ENCODE measurements at regions not wholly inside any gene's neighbourhood (a gene's known extent, or its start where the extent isn't known, plus 50 kb on each side); places are given as distances from the start of the nearest gene placed in this dataset.

DNA sequence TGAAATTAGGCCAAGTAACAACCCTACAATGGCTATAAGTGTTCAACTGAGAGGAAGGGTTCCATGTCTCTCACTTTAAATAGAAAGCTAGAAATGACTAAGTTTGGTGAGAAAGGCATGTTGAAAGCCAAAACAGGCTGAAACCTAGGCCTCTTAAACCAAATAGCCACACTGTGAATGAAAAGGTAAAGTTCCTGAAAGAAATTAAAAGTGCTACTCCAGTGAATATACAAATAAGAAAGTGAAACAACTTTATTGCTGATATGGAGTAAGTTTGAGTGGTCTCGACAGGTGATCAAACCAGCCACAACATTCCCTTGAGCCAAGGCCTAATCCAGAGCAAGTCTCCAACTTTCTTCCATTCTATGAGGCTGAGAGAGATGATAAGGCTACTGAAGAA lies 209.6 kb downstream of the KLF12 start:
- peaks cover 3% of the 10 kb centered on the region; the same call in 1 of the 2 replicates for H3K36me3 ChIP-seq (ENCODE audit: insufficient read depth, low read length)
- no peak overlapping the region for H3K9ac ChIP-seq (ENCODE audit: low read length)
- H3K27me3 ChIP-seq (ENCODE audit: low read length), result no peaks in the 10 kb centered on the region
- H2AFZ ChIP-seq (ENCODE audit: low read length), result no peak overlapping the region
- no peak overlapping the region for H3K4me3 ChIP-seq (ENCODE audit: low read length)
- H3K4me1 ChIP-seq (ENCODE audit: low read length), result peaks cover 53% of the 10 kb centered on the region
- H3K79me2 ChIP-seq (ENCODE audit: low read length), result peaks cover 61% of the 10 kb centered on the region
- no peaks in the 10 kb centered on the region for H4K20me1 ChIP-seq (ENCODE audit: insufficient read depth, low read depth, low read length)
- no peaks in the 10 kb centered on the region for H3K9me3 ChIP-seq (ENCODE audit: low read length)
- H3K27ac ChIP-seq (ENCODE audit: low read length), result peak overlapping the region; percentile 7; the same call in 1 of the 2 replicates
- no peaks in the 10 kb centered on the region for H3K9me2 ChIP-seq (replicated peaks; ENCODE audit: insufficient read depth, low read length)
- DNase-seq, result no peak
- no peak overlapping the region for H3K4me2 ChIP-seq (ENCODE audit: low read depth, low read length, poor library complexity, severe bottlenecking)

DNA sequence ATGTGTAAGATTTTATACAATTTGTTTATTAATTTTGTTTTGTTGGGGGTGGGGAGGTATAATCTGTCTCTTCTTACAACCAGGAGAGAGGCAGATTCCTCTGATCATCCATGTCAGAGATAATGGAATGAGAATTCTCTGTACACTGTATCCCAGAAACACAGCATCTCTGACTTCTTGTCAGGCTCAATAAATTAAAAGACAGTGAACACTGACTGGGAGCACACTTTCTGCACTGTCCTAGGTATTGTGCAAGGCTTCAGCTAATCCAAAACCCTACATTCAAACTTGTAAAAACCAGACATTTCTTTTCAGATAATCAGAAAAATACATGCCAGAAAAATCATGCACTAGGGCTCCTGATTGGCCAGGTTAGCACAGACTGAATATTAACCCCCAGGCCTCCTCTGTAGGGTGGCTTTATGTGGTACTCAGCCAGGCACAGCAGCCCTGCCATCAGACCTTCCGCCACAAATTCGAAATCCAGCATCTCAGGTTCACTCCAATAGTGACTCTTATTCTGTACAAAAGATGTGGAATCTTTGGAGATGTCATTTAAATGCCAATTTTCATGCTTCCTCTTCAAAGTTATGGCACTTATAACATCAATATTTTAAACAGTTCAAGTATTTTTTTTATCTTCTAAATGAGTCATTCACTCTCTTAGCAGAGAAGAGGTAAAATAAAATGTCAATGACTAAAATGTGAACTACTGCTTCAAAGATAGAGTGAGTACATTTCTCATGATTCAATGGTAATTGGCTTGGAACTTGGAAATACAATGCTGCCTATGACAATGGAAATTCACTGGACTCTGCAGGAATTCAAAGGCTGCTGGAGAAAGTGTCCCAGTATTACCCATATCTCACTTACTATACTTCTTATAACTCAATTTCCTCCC lies 211.5 kb downstream of the KLF12 start:
- H3K4me3 ChIP-seq (ENCODE audit: low read length), result no peak overlapping the region
- peaks cover 62% of the 10 kb centered on the region for H3K79me2 ChIP-seq (ENCODE audit: low read length)
- no peaks in the 10 kb centered on the region for H4K20me1 ChIP-seq (ENCODE audit: insufficient read depth, low read depth, low read length)
- H3K36me3 ChIP-seq (ENCODE audit: insufficient read depth, low read length), result no peaks in the 10 kb centered on the region
- peak overlapping the region; percentile 37; the same call in 1 of the 2 replicates for H3K27ac ChIP-seq (ENCODE audit: low read length)
- no peaks in the 10 kb centered on the region for H3K9me2 ChIP-seq (replicated peaks; ENCODE audit: insufficient read depth, low read length)
- no peak overlapping the region for H3K4me2 ChIP-seq (ENCODE audit: low read depth, low read length, poor library complexity, severe bottlenecking)
- H3K9me3 ChIP-seq (ENCODE audit: low read length), result no peaks in the 10 kb centered on the region
- no peak for DNase-seq
- H2AFZ ChIP-seq (ENCODE audit: low read length), result no peak overlapping the region
- no peak overlapping the region for H3K9ac ChIP-seq (ENCODE audit: low read length)
- H3K4me1 ChIP-seq (ENCODE audit: low read length), result peaks cover 68% of the 10 kb centered on the region
- no peaks in the 10 kb centered on the region for H3K27me3 ChIP-seq (ENCODE audit: low read length)

DNA sequence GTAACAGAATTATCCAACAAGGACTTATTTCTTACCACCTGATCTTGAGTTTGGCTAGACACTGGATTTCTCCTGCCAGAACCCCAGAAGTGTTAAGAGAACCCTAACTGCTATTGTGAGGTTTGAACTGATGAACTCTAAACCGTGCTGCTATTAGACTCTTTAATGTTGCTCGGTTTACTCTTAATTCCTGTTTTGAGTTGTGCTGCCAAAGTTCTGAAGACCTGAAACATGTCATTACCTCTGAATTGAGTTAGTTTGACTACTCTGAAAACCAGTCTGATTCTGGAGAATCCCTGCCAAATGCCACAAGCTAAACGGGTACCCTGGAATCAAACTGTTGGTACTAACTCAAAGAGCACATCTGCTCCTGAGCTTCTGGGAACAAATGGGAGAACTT lies 215.5 kb downstream of the KLF12 start:
- Histone ChIP-seq H3K27ac (ENCODE audit: low read length) (peak overlapping the region; percentile 38; the same call in 1 of the 2 replicates), H2AFZ (ENCODE audit: low read length) (no peak overlapping the region), H3K36me3 (ENCODE audit: insufficient read depth, low read length) (no peaks in the 10 kb centered on the region), H3K9me3 (ENCODE audit: low read length) (no peaks in the 10 kb centered on the region), H3K79me2 (ENCODE audit: low read length) (peaks cover 80% of the 10 kb centered on the region), H3K9ac (ENCODE audit: low read length) (no peak overlapping the region), H3K4me3 (ENCODE audit: low read length) (no peak overlapping the region), H3K4me2 (ENCODE audit: low read depth, low read length, poor library complexity, severe bottlenecking) (no peak overlapping the region), H3K27me3 (ENCODE audit: low read length) (no peaks in the 10 kb centered on the region), H3K9me2 (replicated peaks; ENCODE audit: insufficient read depth, low read length) (no peaks in the 10 kb centered on the region), H4K20me1 (ENCODE audit: insufficient read depth, low read depth, low read length) (no peaks in the 10 kb centered on the region), H3K4me1 (ENCODE audit: low read length) (peaks cover 74% of the 10 kb centered on the region)
- no peak for DNase-seq

DNA sequence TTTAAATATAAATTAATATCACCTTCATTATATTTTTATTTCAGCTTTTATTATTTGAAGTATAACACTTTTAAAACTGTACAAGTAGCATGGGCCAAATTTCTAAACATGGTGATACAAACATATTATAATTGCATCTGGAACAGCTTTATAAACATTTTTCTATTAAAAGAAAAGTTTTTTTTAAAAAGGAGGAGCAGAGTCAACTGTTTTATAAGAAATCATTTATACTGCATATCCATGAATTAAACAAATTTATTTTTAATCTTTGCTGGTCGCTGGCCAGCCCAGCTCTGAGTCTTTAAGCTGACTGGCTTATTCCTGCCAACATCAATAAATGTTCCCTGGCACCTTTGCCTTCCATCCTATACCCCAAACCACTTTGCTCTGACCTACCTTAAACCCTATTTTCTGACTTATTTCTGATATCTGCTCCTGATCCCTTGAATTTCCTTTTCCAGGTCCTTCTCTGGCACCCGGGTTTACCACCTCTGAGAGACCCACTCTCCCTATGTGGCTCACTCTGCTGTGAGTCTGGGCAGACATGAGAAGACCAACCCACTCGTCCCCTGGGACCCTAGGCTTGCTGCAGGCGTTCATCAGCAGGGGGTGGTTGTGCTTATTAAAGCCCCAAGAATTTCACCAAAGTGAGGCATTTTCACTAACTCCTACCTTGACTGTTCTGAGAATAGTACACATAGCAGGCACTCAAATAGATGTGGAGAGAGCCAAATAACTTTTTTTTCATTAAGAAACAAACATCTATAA lies 220.3 kb downstream of the KLF12 start:
- Histone ChIP-seq H3K9ac (ENCODE audit: low read length) (peak overlapping the region; percentile 61), H4K20me1 (ENCODE audit: insufficient read depth, low read depth, low read length) (no peaks in the 10 kb centered on the region), H3K4me2 (ENCODE audit: low read depth, low read length, poor library complexity, severe bottlenecking) (peak overlapping the region; percentile 61), H3K4me1 (ENCODE audit: low read length) (peaks cover 75% of the 10 kb centered on the region), H3K36me3 (ENCODE audit: insufficient read depth, low read length) (no peaks in the 10 kb centered on the region), H3K27ac (ENCODE audit: low read length) (peak overlapping the region; percentile 84), H3K27me3 (ENCODE audit: low read length) (no peaks in the 10 kb centered on the region), H2AFZ (ENCODE audit: low read length) (no peak overlapping the region), H3K9me2 (replicated peaks; ENCODE audit: insufficient read depth, low read length) (no peaks in the 10 kb centered on the region), H3K4me3 (ENCODE audit: low read length) (peak overlapping the region; percentile 25), H3K9me3 (ENCODE audit: low read length) (no peaks in the 10 kb centered on the region), H3K79me2 (ENCODE audit: low read length) (peaks cover 85% of the 10 kb centered on the region)
- DNase-seq, result peak; percentile 90

DNA sequence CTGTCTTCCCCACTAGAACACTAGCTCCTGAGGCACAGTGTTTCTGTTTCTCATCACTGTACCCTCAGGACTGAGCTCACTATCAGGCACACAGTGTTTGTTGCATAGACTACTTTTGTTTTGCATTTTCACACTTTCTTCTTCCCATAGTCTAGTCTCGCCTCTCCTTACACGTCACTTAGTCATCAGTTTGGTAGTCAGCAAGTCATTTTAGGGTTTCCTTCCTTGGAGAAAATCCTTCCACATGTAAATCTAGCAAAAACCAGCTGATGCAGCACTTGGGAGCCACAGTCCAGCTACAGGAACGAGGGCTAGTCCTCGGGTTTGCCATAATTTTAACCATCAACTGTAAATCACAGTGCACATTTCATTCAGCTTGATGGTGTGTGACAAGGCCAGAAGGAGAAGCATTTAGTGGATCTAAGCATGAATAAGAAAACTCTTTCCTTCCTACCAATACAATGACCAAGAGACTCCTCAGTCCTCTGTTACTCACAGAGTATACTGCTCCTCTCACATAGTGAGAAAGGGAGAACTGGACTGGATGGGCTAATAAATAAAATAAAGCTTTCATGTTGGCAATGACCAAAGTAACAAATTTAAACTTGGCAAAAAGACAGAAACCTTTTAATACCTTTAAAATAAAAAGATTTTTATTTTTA lies 221.0 kb downstream of the KLF12 start:
- H3K4me2 ChIP-seq (ENCODE audit: low read depth, low read length, poor library complexity, severe bottlenecking), result peak overlapping the region; percentile 61

DNA sequence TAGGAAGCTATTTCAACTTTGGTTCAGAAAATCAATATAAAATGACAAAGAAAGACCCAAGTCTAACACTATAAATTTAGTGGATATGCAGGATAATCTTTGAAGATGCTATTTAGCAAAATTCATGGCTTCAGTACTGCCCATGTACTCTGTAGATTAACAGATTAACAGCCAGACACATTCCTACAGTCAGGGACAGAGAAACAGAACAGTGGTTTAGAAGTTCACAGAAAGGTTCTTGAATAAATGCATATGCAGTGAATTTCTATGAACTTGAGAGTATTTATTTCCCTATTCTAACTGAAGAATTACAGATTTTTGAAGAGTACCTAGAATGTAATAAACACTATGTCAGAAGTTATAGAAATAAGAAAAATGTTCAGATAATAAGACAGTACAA lies 222.8 kb downstream of the KLF12 start:
- Histone ChIP-seq H3K79me2 (ENCODE audit: low read length) (peaks cover 71% of the 10 kb centered on the region), H3K4me2 (ENCODE audit: low read depth, low read length, poor library complexity, severe bottlenecking) (peak overlapping the region; percentile 61), H2AFZ (ENCODE audit: low read length) (no peak overlapping the region), H4K20me1 (ENCODE audit: insufficient read depth, low read depth, low read length) (no peaks in the 10 kb centered on the region), H3K27me3 (ENCODE audit: low read length) (no peaks in the 10 kb centered on the region), H3K4me3 (ENCODE audit: low read length) (no peak overlapping the region), H3K27ac (ENCODE audit: low read length) (peak overlapping the region; percentile 84), H3K4me1 (ENCODE audit: low read length) (peaks cover 76% of the 10 kb centered on the region), H3K9ac (ENCODE audit: low read length) (no peak overlapping the region), H3K9me2 (replicated peaks; ENCODE audit: insufficient read depth, low read length) (no peaks in the 10 kb centered on the region), H3K36me3 (ENCODE audit: insufficient read depth, low read length) (no peaks in the 10 kb centered on the region), H3K9me3 (ENCODE audit: low read length) (no peaks in the 10 kb centered on the region)
- DNase-seq, result no peak

More for the DNA sequence above, 221.0 kb downstream of the KLF12 start:
- Histone ChIP-seq H3K79me2 (ENCODE audit: low read length) (peaks cover 81% of the 10 kb centered on the region), H3K27ac (ENCODE audit: low read length) (peak overlapping the region; percentile 84), H3K27me3 (ENCODE audit: low read length) (no peaks in the 10 kb centered on the region), H4K20me1 (ENCODE audit: insufficient read depth, low read depth, low read length) (no peaks in the 10 kb centered on the region), H3K4me1 (ENCODE audit: low read length) (peaks cover 68% of the 10 kb centered on the region), H2AFZ (ENCODE audit: low read length) (no peak overlapping the region), H3K4me3 (ENCODE audit: low read length) (peak overlapping the region; percentile 9; the same call in 1 of the 2 replicates), H3K36me3 (ENCODE audit: insufficient read depth, low read length) (no peaks in the 10 kb centered on the region), H3K9ac (ENCODE audit: low read length) (peak overlapping the region; percentile 45), H3K9me2 (replicated peaks; ENCODE audit: insufficient read depth, low read length) (no peaks in the 10 kb centered on the region), H3K9me3 (ENCODE audit: low read length) (no peaks in the 10 kb centered on the region)
- DNase-seq, result no peak

DNA sequence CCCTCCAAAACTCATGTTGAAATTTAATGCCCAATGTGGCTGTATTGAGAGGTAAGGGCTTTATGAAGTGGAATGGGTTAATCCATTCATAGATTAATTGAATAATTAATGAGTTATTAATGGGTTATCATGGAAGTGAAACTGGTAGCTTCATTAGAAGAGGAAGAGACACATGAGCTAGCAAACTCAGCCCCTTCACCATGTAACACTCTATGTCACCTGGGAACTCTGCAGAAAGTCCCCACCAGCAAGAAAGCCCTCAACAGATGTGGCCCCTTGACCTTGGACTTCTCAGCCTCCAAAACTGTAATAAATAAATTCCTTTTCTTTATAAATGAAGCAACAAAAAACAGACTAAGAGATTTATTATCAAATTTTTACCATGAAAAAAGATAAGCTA lies 223.5 kb downstream of the KLF12 start:
- Histone ChIP-seq H3K9me3 (ENCODE audit: low read length) (no peaks in the 10 kb centered on the region), H3K27ac (ENCODE audit: low read length) (peak overlapping the region; percentile 84), H3K4me3 (ENCODE audit: low read length) (no peak overlapping the region), H3K36me3 (ENCODE audit: insufficient read depth, low read length) (no peaks in the 10 kb centered on the region), H3K9ac (ENCODE audit: low read length) (no peak overlapping the region), H3K9me2 (replicated peaks; ENCODE audit: insufficient read depth, low read length) (no peaks in the 10 kb centered on the region), H3K27me3 (ENCODE audit: low read length) (no peaks in the 10 kb centered on the region), H3K79me2 (ENCODE audit: low read length) (peaks cover 72% of the 10 kb centered on the region), H4K20me1 (ENCODE audit: insufficient read depth, low read depth, low read length) (no peaks in the 10 kb centered on the region), H2AFZ (ENCODE audit: low read length) (no peak overlapping the region), H3K4me2 (ENCODE audit: low read depth, low read length, poor library complexity, severe bottlenecking) (peak overlapping the region; percentile 25), H3K4me1 (ENCODE audit: low read length) (peaks cover 75% of the 10 kb centered on the region)
- DNase-seq, result peak; percentile 68

DNA sequence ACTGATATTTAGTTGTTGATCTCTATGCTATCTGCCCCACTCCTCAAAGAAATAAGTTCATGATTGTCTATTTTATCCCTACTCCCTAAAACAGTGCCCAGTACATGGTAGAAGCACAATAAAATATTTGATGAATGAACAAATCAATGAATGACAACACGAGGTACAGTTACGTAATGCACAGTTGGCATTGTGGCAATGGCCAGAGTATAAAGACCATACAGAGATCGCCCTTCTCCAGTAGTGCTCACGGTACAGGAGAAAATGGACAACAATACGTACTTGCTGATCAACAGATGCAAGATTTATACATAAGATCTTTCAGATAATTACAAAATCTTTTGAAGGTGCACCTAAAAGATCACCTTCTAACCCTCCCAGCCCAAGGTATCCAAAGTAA lies 225.4 kb downstream of the KLF12 start:
- Histone ChIP-seq H3K4me3 (ENCODE audit: low read length) (no peak overlapping the region), H3K36me3 (ENCODE audit: insufficient read depth, low read length) (no peaks in the 10 kb centered on the region), H3K27me3 (ENCODE audit: low read length) (no peaks in the 10 kb centered on the region), H3K79me2 (ENCODE audit: low read length) (peaks cover 73% of the 10 kb centered on the region), H3K9me2 (replicated peaks; ENCODE audit: insufficient read depth, low read length) (no peaks in the 10 kb centered on the region), H3K4me1 (ENCODE audit: low read length) (peaks cover 77% of the 10 kb centered on the region), H3K27ac (ENCODE audit: low read length) (no peak overlapping the region), H3K9ac (ENCODE audit: low read length) (no peak overlapping the region), H2AFZ (ENCODE audit: low read length) (no peak overlapping the region), H3K4me2 (ENCODE audit: low read depth, low read length, poor library complexity, severe bottlenecking) (no peak overlapping the region), H4K20me1 (ENCODE audit: insufficient read depth, low read depth, low read length) (no peaks in the 10 kb centered on the region), H3K9me3 (ENCODE audit: low read length) (no peaks in the 10 kb centered on the region)
- DNase-seq, result no peak
